ENCODE measurements at regions not wholly inside any gene's neighbourhood (a gene's known extent, or its start where the extent isn't known, plus 50 kb on each side); places are given as distances from the start of the nearest gene placed in this dataset.

DNA sequence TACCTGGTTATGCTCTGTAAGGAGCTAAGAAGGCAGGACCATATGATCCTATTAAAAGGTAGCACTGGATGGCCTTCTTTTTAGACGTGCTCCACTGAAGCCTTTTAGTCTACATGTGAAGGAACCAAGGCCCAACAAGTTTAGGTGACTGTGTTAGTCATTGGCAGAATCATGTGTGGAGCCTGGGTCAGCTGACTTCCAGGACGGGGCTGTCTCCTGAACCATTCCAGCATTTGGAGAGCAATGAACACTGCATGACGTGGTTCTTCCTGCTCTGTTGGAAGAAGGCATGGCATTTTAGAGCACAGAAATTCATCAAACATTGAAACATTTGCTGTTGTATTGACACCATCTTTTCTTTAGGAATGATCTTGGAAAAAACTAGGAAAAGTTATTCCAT, 87.8 kb upstream of the TIAM2 start:
- CTCF ChIA-PET (ENCODE audit: low intra/inter-chr PET ratio) = no interaction called here
- 46% methylated on average over 3 of the region's 3 CpGs for WGBS (ENCODE audit: insufficient coverage, low coverage, missing lambda C conversion rate)
- no peak for ATAC-seq

More for the DNA sequence above, 87.8 kb upstream of the TIAM2 start:
- intact Hi-C loops (cut with micrococcal nuclease) (no loop called here), in situ Hi-C loops (cut with MboI) (no loop called here)
- BruUV-seq (replicated peaks) = no TSS peak
- Histone ChIP-seq H3K27me3 (ENCODE audit: control insufficient read depth in 2 of 2, insufficient read depth in 2 of 2, low read length in 2 of 2) (no peaks in the 10 kb centered on the region), H3K79me2 (ENCODE audit: control insufficient read depth, insufficient read depth, low read length) (no peaks in the 10 kb centered on the region), H3K4me3 (no peak overlapping the region), H2AFZ (ENCODE audit: low read depth, low read length) (no peak overlapping the region), H3K27ac (ENCODE audit: extremely low read depth, low read depth, low read length) (no peak overlapping the region), H3K36me3 (ENCODE audit: control insufficient read depth, insufficient read depth, low read length) (no peaks in the 10 kb centered on the region), H3K4me2 (ENCODE audit: insufficient read depth, low read length) (no peak overlapping the region), H3K4me1 (replicated peaks in 1 of 2; ENCODE audit: control insufficient read depth in 2 of 2, insufficient read depth in 2 of 2, low read length in 2 of 2) (no peaks in the 10 kb centered on the region), H3K9me1 (ENCODE audit: control insufficient read depth, insufficient read depth, low read length) (no peaks in the 10 kb centered on the region), H3K9ac (ENCODE audit: insufficient read depth in 1 of 2, low read depth in 2 of 2, low read length in 2 of 2) (no peak overlapping the region), H3K9me3 (replicated peaks; ENCODE audit: control insufficient read depth, insufficient read depth, low read depth, low read length) (no peaks in the 10 kb centered on the region), H4K20me1 (replicated peaks; ENCODE audit: control insufficient read depth, insufficient read depth, low read length) (no peaks in the 10 kb centered on the region; the same call in 1 of the 2 replicates)
- POLR2A ChIA-PET = interaction anchor here (1.1 kb wide), 1 partner anchor 9 kb away, joined by 6 read pairs; no protein-coding TSS in a partner anchor
- TF ChIP-seq, protein P1, sequence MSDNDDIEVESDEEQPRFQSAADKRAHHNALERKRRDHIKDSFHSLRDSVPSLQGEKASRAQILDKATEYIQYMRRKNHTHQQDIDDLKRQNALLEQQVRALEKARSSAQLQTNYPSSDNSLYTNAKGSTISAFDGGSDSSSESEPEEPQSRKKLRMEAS (CRISPR knock-in tag; IDR thresholded peaks at IDR 0.05) = no peak
- no peak for TF ChIP-seq CHCHD3 (CRISPR knock-in tag; IDR thresholded peaks at IDR 0.05)
- no peak for TF ChIP-seq WHSC1 (IDR thresholded peaks at IDR 0.05; ENCODE audit: low read length)
- no peak for TF ChIP-seq ILK (tag; IDR thresholded peaks at IDR 0.05; ENCODE audit: borderline replicate concordance, low read depth)
- TF ChIP-seq, protein P2, sequence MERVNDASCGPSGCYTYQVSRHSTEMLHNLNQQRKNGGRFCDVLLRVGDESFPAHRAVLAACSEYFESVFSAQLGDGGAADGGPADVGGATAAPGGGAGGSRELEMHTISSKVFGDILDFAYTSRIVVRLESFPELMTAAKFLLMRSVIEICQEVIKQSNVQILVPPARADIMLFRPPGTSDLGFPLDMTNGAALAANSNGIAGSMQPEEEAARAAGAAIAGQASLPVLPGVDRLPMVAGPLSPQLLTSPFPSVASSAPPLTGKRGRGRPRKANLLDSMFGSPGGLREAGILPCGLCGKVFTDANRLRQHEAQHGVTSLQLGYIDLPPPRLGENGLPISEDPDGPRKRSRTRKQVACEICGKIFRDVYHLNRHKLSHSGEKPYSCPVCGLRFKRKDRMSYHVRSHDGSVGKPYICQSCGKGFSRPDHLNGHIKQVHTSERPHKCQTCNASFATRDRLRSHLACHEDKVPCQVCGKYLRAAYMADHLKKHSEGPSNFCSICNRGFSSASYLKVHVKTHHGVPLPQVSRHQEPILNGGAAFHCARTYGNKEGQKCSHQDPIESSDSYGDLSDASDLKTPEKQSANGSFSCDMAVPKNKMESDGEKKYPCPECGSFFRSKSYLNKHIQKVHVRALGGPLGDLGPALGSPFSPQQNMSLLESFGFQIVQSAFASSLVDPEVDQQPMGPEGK (CRISPR knock-in tag; IDR thresholded peaks at IDR 0.05; ENCODE audit: borderline replicate concordance) = no peak
- TF ChIP-seq KAT7 (CRISPR knock-in tag; IDR thresholded peaks at IDR 0.05; ENCODE audit: borderline replicate concordance) = no peak
- TF ChIP-seq PTBP1 (IDR thresholded peaks at IDR 0.05; ENCODE audit: low read depth, low read length) = no peak
- TF ChIP-seq, protein P3, sequence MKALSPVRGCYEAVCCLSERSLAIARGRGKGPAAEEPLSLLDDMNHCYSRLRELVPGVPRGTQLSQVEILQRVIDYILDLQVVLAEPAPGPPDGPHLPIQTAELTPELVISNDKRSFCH (CRISPR knock-in tag; IDR thresholded peaks at IDR 0.05) = no peak
- TF ChIP-seq, protein P3 (tag; IDR thresholded peaks at IDR 0.05) = no peak
- TF ChIP-seq ZFPM2 (CRISPR knock-in tag; IDR thresholded peaks at IDR 0.05) = no peak
- no peak for TF ChIP-seq TAF1 (IDR thresholded peaks at IDR 0.05; ENCODE audit: control insufficient read depth, extremely low read depth, insufficient read depth, low read length, severe bottlenecking)
- TF ChIP-seq NBN (IDR thresholded peaks at IDR 0.05; ENCODE audit: low read depth) = no peak
- no peak for TF ChIP-seq SUPT5H (IDR thresholded peaks at IDR 0.05)
- TF ChIP-seq, protein P4, sequence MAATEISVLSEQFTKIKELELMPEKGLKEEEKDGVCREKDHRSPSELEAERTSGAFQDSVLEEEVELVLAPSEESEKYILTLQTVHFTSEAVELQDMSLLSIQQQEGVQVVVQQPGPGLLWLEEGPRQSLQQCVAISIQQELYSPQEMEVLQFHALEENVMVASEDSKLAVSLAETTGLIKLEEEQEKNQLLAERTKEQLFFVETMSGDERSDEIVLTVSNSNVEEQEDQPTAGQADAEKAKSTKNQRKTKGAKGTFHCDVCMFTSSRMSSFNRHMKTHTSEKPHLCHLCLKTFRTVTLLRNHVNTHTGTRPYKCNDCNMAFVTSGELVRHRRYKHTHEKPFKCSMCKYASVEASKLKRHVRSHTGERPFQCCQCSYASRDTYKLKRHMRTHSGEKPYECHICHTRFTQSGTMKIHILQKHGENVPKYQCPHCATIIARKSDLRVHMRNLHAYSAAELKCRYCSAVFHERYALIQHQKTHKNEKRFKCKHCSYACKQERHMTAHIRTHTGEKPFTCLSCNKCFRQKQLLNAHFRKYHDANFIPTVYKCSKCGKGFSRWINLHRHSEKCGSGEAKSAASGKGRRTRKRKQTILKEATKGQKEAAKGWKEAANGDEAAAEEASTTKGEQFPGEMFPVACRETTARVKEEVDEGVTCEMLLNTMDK (IDR thresholded peaks at IDR 0.05; ENCODE audit: borderline replicate concordance, insufficient read depth, low read depth, low read length, poor library complexity, severe bottlenecking) = no peak
- TF ChIP-seq ZNF175 (CRISPR knock-in tag; IDR thresholded peaks at IDR 0.05; ENCODE audit: low read depth) = no peak
- no peak for TF ChIP-seq PURB (CRISPR knock-in tag; IDR thresholded peaks at IDR 0.05; ENCODE audit: low read depth)
- no peak for TF ChIP-seq CREBBP (IDR thresholded peaks at IDR 0.05; ENCODE audit: low read depth, low read length)
- no peak for TF ChIP-seq NRF1 (conservative IDR thresholded peaks at IDR 0.05 in 1 of 2, IDR thresholded peaks at IDR 0.05 in 1 of 2)
- DNase-seq (ENCODE audit: extremely low read depth in 1 of 4, low spot score in 3 of 4) (no peak), FAIRE-seq (no peak)

Measured in K562 (cell line).